ENCODE measurements at regions not wholly inside any gene's neighbourhood (a gene's known extent, or its start where the extent isn't known, plus 50 kb on each side); places are given as distances from the start of the nearest gene placed in this dataset.

- H3K18ac ChIP-seq (ENCODE audit: insufficient read length, low read depth, low read length): no peak overlapping the region
- no peak overlapping the region for H3K23ac ChIP-seq (ENCODE audit: insufficient read length, low read depth, low read length)
- Mint-ChIP-seq H3K4me1 (peaks cover 13 to 15% of the 10 kb centered on the region in 2 experiments), H3K9me3 (peaks cover 2 to 3% of the 10 kb centered on the region in 2 experiments; a peak in 2 of 5 replicates), H3K27me3 (ENCODE audit: low read depth) (no peaks in the 10 kb centered on the region), H3K4me3 (no peak overlapping the region), H3K27ac (no peak overlapping the region), H3K36me3 (ENCODE audit: insufficient read depth in 1 of 3, low read depth in 3 of 3) (no peaks in the 10 kb centered on the region; a peak in 2 of 7 replicates)
- H2BK15ac ChIP-seq (ENCODE audit: low read depth, low read length): no peak overlapping the region
- no peaks in the 10 kb centered on the region for H4K20me1 ChIP-seq (ENCODE audit: control insufficient read depth, insufficient read depth, insufficient read length)
- no peak overlapping the region for H3K56ac ChIP-seq (ENCODE audit: insufficient read length, low read depth, low read length)
- no peak overlapping the region for H2AFZ ChIP-seq (ENCODE audit: low read length)
- no peak overlapping the region for H3K27ac ChIP-seq (ENCODE audit: insufficient read length, low read depth, low read length)
- no peak overlapping the region for H4K5ac ChIP-seq (ENCODE audit: insufficient read length, low read depth, low read length)
- no peak overlapping the region for H3T11ph ChIP-seq (ENCODE audit: low read length)
- H3K79me2 ChIP-seq (ENCODE audit: insufficient read depth, low read length): no peaks in the 10 kb centered on the region
- no peaks in the 10 kb centered on the region for H3K4me1 ChIP-seq (ENCODE audit: insufficient read depth, low read length)
- H4K91ac ChIP-seq (ENCODE audit: insufficient read length, low read depth, low read length): no peak overlapping the region
- H4K8ac ChIP-seq (replicated peaks; ENCODE audit: insufficient read length, low read depth, low read length): no peak overlapping the region
- TF ChIP-seq, protein P1, sequence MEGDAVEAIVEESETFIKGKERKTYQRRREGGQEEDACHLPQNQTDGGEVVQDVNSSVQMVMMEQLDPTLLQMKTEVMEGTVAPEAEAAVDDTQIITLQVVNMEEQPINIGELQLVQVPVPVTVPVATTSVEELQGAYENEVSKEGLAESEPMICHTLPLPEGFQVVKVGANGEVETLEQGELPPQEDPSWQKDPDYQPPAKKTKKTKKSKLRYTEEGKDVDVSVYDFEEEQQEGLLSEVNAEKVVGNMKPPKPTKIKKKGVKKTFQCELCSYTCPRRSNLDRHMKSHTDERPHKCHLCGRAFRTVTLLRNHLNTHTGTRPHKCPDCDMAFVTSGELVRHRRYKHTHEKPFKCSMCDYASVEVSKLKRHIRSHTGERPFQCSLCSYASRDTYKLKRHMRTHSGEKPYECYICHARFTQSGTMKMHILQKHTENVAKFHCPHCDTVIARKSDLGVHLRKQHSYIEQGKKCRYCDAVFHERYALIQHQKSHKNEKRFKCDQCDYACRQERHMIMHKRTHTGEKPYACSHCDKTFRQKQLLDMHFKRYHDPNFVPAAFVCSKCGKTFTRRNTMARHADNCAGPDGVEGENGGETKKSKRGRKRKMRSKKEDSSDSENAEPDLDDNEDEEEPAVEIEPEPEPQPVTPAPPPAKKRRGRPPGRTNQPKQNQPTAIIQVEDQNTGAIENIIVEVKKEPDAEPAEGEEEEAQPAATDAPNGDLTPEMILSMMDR (conservative IDR thresholded peaks at IDR 0.05): no peak
- no peak overlapping the region for H2BK5ac ChIP-seq (ENCODE audit: insufficient read length, low read length)
- H3K14ac ChIP-seq (ENCODE audit: insufficient read depth, low read length): no peak overlapping the region
- H3K27me3 ChIP-seq (ENCODE audit: insufficient read depth, low read length): no peaks in the 10 kb centered on the region
- no peak overlapping the region for H2BK120ac ChIP-seq (ENCODE audit: low read depth, low read length, poor library complexity, severe bottlenecking)
- WGBS (ENCODE audit: extremely low coverage, insufficient read length, low lambda C conversion rate): no CpG with 5 or more reads among the region's 2 CpGs
- no peaks in the 10 kb centered on the region for H3K23me2 ChIP-seq (ENCODE audit: insufficient read length, low read depth, low read length, poor library complexity, severe bottlenecking)
- H3K9me3 ChIP-seq (ENCODE audit: control insufficient read depth, low read depth, low read length): no peaks in the 10 kb centered on the region
- no peak overlapping the region for H2AK5ac ChIP-seq (ENCODE audit: insufficient read length, low read length)
- H3K4ac ChIP-seq (ENCODE audit: low read depth, low read length): no peak overlapping the region
- H3K4me2 ChIP-seq (ENCODE audit: insufficient read depth, insufficient read length, low read length): no peak overlapping the region
- H2BK12ac ChIP-seq (ENCODE audit: insufficient read length, low read depth, low read length): no peak overlapping the region
- no peak overlapping the region for H3K9ac ChIP-seq (ENCODE audit: extremely low read depth, insufficient read length, low read length)
- DNase-seq: no peak
- no peaks in the 10 kb centered on the region for H3K79me1 ChIP-seq (ENCODE audit: insufficient read depth, low read depth, low read length, poor library complexity, severe bottlenecking)
- H2BK20ac ChIP-seq (ENCODE audit: low read depth, low read length, poor library complexity, severe bottlenecking): no peak overlapping the region
Observed at GRCh38 chrX:124476562-124476961, 130.2 kb downstream of the SH2D1A start.
